Stomach (tissue), 8 donors: ENCODE measurements at regions not wholly inside any gene's neighbourhood (a gene's known extent, or its start where the extent isn't known, plus 50 kb on each side); places are given as distances from the start of the nearest gene placed in this dataset.

ENCODE experiments used
- DNase-seq, 2 donors: peaks; one replicate each; pipeline versions ENCODE4 v3.0.0 to v3.0.0-alpha.2; 2013 to 2019
- H3K27ac ChIP-seq, 5 donors: fragments of 200-600 bp in 4 of 5; sonication (generic) in 4 of 5; one replicate each; pipeline ENCODE4 v1.5.1; 2013 to 2019; ENCODE audit warnings: mild to moderate bottlenecking in 1 of 5, moderate library complexity in 1 of 5
- H3K27me3 ChIP-seq, 3 donors: fragments of 200-600 bp; sonication (generic); one replicate each; pipeline ENCODE4 v1.5.1; 2017 to 2019; ENCODE audit warnings: mixed run types in 1 of 3
- H3K36me3 ChIP-seq, 4 donors: fragments of 200-600 bp; sonication (generic); 1 replicate in 3 of 4; 2 replicates in 1 of 4; pipeline ENCODE4 v1.5.1; 2016 to 2019
- H3K4me1 ChIP-seq, 4 donors: fragments of 200-600 bp; sonication (generic); one replicate each; pipeline ENCODE4 v1.5.1; 2016 to 2019
- H3K4me3 ChIP-seq, 4 donors: fragments of 200-600 bp; sonication (generic) in 3 of 4; one replicate each; pipeline ENCODE4 v1.5.1; 2016 to 2019; ENCODE audit warnings: mild to moderate bottlenecking in 1 of 4
- H3K9me3 ChIP-seq, 4 donors: fragments of 200-600 bp; sonication (generic); one replicate each; pipeline ENCODE4 v1.5.1; 2016 to 2019
- EP300 ChIP-seq: sonication (generic); formaldehyde crosslinking; IDR thresholded peaks from one replicate; pipeline ENCODE4 v1.6.1; 2017; ENCODE audit warnings: antibody characterized with exemption
- POLR2A ChIP-seq, 4 donors: fragments of 450-650 bp; IDR thresholded peaks; one replicate each; pipeline ENCODE4 v1.6.1; 2016; ENCODE audit warnings: antibody characterized with exemption in 4 of 4, control low read depth in 2 of 4, mild to moderate bottlenecking in 1 of 4, moderate library complexity in 1 of 4
- POLR2AphosphoS5 ChIP-seq, 3 donors: sonication (generic); formaldehyde crosslinking; IDR thresholded peaks; one replicate each; pipeline ENCODE4 v1.6.1; 2016; ENCODE audit warnings: antibody characterized with exemption in 3 of 3
- WGBS, 5 donors: extraction: QIAGEN DNeasy Blood & Tissue Kit in 3 of 5; methylation state at CpG; one replicate each; pipeline versions ENCODE4 v1.1.5 to v1.1.7; 2013 to 2018; 5-methylcytosine and 5-hydroxymethylcytosine counted together
- intact Hi-C: fragments of 100-400 bp; cut with DNase I; formaldehyde crosslinking; loops from one replicate; pipeline ENCODE4 v1.15.1; 2023; ENCODE audit warnings: low total_unique reads
- TF ChIP-seq, protein P1 (sequence below), 7 experiments: fragments of 450-650 bp in 4 of 7; fragments of 200-600 bp in 3 of 7; sonication (generic) in 3 of 7; IDR thresholded peaks; one replicate each; pipeline ENCODE4 v1.5.1; 2016 to 2019; ENCODE audit warnings: antibody characterized with exemption in 7 of 7, control low read depth in 2 of 7, mild to moderate bottlenecking in 1 of 7
- donor health status: healthy with polysubstance abuse.
- donor health status: Bipolar disorder and iron deficiency.
- donor health status: healthy.

DNA sequence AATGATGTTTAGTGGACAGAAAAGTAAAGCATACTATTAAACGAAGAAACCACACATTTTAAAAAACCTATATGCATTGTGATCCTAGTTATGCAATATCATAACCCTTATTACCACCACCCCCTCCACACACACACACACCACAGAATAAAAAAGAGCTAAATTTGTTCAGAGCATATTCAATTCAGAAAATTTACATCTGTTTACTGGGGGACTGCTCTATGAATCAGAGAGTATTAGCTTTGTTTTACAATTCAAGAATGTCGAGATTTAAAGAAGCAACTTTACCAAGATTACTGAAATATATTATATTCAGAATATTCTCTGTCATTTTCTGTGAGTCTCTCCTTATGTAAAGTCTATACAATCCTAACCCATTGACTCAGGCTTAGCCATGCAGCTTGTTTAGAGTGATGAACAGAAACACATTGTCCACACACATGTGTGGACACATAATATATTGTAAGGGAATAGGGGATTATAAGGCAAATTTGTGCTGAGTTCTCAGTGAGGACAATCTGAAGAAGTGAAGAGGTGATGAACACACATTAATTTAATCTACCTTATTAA lies 369.6 kb upstream of the MARCKS start:
- Histone ChIP-seq H3K27me3 (no peaks in the 10 kb centered on the region), H3K27ac (no peak overlapping the region), H3K9me3 (no peaks in the 10 kb centered on the region), H3K4me3 (no peak overlapping the region), H3K36me3 (no peaks in the 10 kb centered on the region), H3K4me1 (no peaks in the 10 kb centered on the region)
- DNase-seq = no peak
- TF ChIP-seq EP300 (no peak), POLR2A (IDR thresholded peaks at IDR 0.05) (no peak), POLR2AphosphoS5 (IDR thresholded peaks at IDR 0.05) (no peak)
- TF ChIP-seq, protein P1, sequence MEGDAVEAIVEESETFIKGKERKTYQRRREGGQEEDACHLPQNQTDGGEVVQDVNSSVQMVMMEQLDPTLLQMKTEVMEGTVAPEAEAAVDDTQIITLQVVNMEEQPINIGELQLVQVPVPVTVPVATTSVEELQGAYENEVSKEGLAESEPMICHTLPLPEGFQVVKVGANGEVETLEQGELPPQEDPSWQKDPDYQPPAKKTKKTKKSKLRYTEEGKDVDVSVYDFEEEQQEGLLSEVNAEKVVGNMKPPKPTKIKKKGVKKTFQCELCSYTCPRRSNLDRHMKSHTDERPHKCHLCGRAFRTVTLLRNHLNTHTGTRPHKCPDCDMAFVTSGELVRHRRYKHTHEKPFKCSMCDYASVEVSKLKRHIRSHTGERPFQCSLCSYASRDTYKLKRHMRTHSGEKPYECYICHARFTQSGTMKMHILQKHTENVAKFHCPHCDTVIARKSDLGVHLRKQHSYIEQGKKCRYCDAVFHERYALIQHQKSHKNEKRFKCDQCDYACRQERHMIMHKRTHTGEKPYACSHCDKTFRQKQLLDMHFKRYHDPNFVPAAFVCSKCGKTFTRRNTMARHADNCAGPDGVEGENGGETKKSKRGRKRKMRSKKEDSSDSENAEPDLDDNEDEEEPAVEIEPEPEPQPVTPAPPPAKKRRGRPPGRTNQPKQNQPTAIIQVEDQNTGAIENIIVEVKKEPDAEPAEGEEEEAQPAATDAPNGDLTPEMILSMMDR (IDR thresholded peaks at IDR 0.05) = no peak
- 78 to 92% (median 84%) methylated on average over 2 of the region's 2 CpGs for WGBS, 5 donors
- intact Hi-C loops = no loop called here

DNA sequence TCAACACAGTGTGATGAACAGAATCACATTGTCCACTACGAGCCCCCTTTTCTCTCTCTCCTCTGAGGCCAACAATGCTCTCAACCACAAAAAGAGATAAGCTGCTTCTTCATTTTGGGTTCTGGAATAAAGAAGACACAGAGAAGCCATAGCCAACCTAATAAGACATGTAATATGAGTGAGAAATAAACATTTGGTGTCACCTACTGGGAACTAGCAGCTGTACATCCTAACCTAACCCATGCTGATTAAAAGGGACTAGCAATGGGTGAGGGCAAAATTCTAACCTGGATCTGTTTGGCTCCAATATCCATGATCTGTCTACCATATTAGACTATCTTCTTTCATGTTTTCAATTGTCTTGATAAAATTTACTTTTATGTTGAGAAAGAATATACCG lies 369.1 kb upstream of the MARCKS start:
- Histone ChIP-seq H3K4me3 (no peak overlapping the region), H3K27ac (no peak overlapping the region), H3K27me3 (no peaks in the 10 kb centered on the region), H3K4me1 (no peaks in the 10 kb centered on the region), H3K9me3 (no peaks in the 10 kb centered on the region), H3K36me3 (no peaks in the 10 kb centered on the region)
- 91 to 96% (median 94%) methylated on average over 2 of the region's 2 CpGs for WGBS, 5 donors
- TF ChIP-seq EP300 (no peak), POLR2A (IDR thresholded peaks at IDR 0.05) (no peak), POLR2AphosphoS5 (IDR thresholded peaks at IDR 0.05) (no peak)
- TF ChIP-seq, protein P1 (IDR thresholded peaks at IDR 0.05) = no peak
- no peak for DNase-seq
- intact Hi-C loops = no loop called here

DNA sequence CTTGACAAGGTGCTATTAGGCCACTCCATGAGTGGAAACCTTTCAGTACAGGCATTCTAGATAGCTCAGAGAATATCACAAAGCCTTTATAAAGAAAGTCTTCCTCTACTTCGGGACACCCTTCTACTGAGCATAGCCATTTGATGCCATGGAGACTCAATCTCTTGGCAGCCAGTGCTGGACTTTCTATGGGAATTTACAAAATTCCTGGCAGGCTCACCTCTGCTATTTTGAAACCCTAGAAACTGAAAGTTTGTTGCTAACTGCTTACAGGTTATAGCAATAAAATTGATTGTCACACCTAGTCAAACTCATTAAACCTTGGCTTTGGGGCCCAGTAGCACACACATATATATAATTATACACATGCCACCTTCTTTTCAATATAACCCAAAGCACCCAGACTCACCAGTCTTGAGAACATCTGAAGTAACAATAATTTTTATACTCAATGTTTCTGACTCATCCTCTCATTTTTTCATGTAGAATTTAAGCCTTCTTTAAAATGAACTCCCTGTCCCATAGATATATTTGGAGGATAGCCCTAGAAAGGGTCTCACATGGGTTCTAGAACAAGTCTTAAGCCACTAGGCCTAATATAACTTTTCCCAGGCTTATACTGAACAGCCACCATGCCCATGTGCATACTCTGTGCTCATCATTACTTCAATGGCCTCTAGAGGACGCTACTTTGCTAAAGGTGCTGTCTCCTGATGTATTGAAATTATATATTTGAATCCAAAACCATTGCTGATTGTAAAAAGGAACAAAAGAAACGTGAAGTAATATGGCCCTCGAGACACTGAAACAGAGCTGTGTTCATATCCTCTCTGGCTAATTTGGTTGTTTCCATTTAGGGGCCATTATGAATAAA lies 368.1 kb upstream of the MARCKS start:
- H3K27ac ChIP-seq = no peak overlapping the region
- WGBS, 5 donors = 57 to 79% (median 70%) methylated on average over 4 of the region's 4 CpGs
- no peaks in the 10 kb centered on the region for H3K4me1 ChIP-seq
- intact Hi-C loops = no loop called here
- DNase-seq = no peak
- H3K27me3 ChIP-seq = no peaks in the 10 kb centered on the region
- no peaks in the 10 kb centered on the region for H3K9me3 ChIP-seq
- TF ChIP-seq, protein P1 (IDR thresholded peaks at IDR 0.05) = no peak
- no peak for TF ChIP-seq POLR2AphosphoS5 (IDR thresholded peaks at IDR 0.05)
- no peak overlapping the region for H3K4me3 ChIP-seq
- no peaks in the 10 kb centered on the region for H3K36me3 ChIP-seq

DNA sequence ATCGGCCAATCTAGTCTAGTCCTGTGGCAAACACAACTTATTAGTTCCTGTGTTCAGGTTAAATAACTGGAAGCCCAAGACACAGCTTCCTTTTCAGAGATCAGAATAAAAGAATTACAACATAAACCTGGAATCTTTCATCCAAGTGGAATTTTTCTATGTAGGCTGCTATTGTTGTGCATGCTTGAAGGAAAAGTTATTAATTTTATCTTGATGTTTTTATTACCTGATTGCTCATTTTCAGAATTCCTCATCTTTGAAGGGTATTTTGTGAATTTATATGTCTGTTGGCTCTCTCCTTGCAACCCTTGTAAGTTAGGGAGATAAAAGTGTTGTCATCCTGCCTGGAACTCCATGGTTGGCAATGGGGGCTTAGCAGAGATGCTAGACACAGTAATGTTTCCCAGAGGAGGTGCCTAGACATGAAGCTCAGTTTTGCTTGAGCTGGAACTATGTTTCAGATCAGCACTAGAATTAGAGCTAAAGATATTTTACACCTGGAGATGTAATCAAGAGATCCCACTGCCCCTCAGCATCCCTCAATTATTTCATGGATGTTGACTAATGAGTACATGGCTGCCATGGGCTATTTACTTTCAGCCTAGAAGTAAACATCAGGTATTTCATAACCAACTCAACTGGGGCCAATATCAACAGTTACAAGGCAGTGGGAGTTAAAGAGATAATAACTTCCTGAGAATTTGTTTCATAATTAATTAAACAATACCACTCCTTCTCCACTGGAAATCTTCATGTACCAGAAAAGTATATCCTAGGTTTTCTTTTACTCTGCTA lies 367.0 kb upstream of the MARCKS start:
- no peak for TF ChIP-seq EP300
- no peak for TF ChIP-seq POLR2AphosphoS5 (IDR thresholded peaks at IDR 0.05)
- TF ChIP-seq, protein P1 (IDR thresholded peaks at IDR 0.05) = no peak
- no peak for TF ChIP-seq POLR2A (IDR thresholded peaks at IDR 0.05)
- intact Hi-C loops = no loop called here
- 88 to 96% (median 92%) methylated on average over 1 of the region's 1 CpG for WGBS, 5 donors
- Histone ChIP-seq H3K9me3 (no peaks in the 10 kb centered on the region), H3K27ac (no peak overlapping the region), H3K27me3 (no peaks in the 10 kb centered on the region), H3K4me1 (no peaks in the 10 kb centered on the region), H3K36me3 (no peaks in the 10 kb centered on the region), H3K4me3 (no peak overlapping the region)
- DNase-seq = no peak
